ENCODE measurements at regions not wholly inside any gene's neighbourhood (a gene's known extent, or its start where the extent isn't known, plus 50 kb on each side); places are given as distances from the start of the nearest gene placed in this dataset.

- DNase-seq (no peak), ATAC-seq (ENCODE audit: low read depth) (no peak)
- H3K27me3 Mint-ChIP-seq = peaks cover 10% of the 10 kb centered on the region
- ChIA-PET POLR2A (no interaction called here), CTCF (no interaction called here)
- H3K4me3 Mint-ChIP-seq = no peak overlapping the region
- TF ChIP-seq CTCF (IDR thresholded peaks at IDR 0.05) = no peak
- H3K9me3 Mint-ChIP-seq = peaks cover 3% of the 10 kb centered on the region
- intact Hi-C loops (cut with micrococcal nuclease) = no loop called here
- no peaks in the 10 kb centered on the region for H3K36me3 Mint-ChIP-seq (ENCODE audit: low read depth)
- H3K4me1 Mint-ChIP-seq = no peaks in the 10 kb centered on the region
- H3K27ac Mint-ChIP-seq = no peak overlapping the region
Measured at GRCh38 chr2:841036-841435, 109.6 kb upstream of the SNTG2 start.

GRCh38 chr2:834233-834632, 116.4 kb upstream of the SNTG2 start:
- DNase-seq (no peak), ATAC-seq (ENCODE audit: low read depth) (no peak)
- Mint-ChIP-seq H3K4me1 (no peaks in the 10 kb centered on the region), H3K4me3 (no peak overlapping the region), H3K9me3 (no peaks in the 10 kb centered on the region), H3K36me3 (ENCODE audit: low read depth) (no peaks in the 10 kb centered on the region), H3K27me3 (peaks cover 21% of the 10 kb centered on the region), H3K27ac (no peak overlapping the region)
- intact Hi-C loops (cut with micrococcal nuclease) = no loop called here
- POLR2A ChIA-PET = no interaction called here
- no peak for TF ChIP-seq CTCF (IDR thresholded peaks at IDR 0.05)
- CTCF ChIA-PET = no interaction called here

- no peak overlapping the region for H3K4me3 Mint-ChIP-seq
- H3K27ac Mint-ChIP-seq = no peak overlapping the region
- no peaks in the 10 kb centered on the region for H3K4me1 Mint-ChIP-seq
- H3K27me3 Mint-ChIP-seq = peaks cover 17% of the 10 kb centered on the region
- H3K9me3 Mint-ChIP-seq = no peaks in the 10 kb centered on the region
- ChIA-PET POLR2A (no interaction called here), CTCF (no interaction called here)
- intact Hi-C loops (cut with micrococcal nuclease) = no loop called here
- H3K36me3 Mint-ChIP-seq (ENCODE audit: low read depth) = no peaks in the 10 kb centered on the region
- ATAC-seq (ENCODE audit: low read depth) = no peak
- no peak for TF ChIP-seq CTCF (IDR thresholded peaks at IDR 0.05)
- no peak for DNase-seq
Measured at GRCh38 chr2:833180-833579, 117.5 kb upstream of the SNTG2 start.

GRCh38 chr2:832635-833034, 118.0 kb upstream of the SNTG2 start:
- Mint-ChIP-seq H3K4me1 (no peaks in the 10 kb centered on the region), H3K27ac (no peak overlapping the region), H3K36me3 (ENCODE audit: low read depth) (no peaks in the 10 kb centered on the region), H3K9me3 (no peaks in the 10 kb centered on the region), H3K27me3 (peaks cover 13% of the 10 kb centered on the region), H3K4me3 (no peak overlapping the region)
- no peak for DNase-seq
- ChIA-PET POLR2A (no interaction called here), CTCF (no interaction called here)
- no peak for TF ChIP-seq CTCF (IDR thresholded peaks at IDR 0.05)
- intact Hi-C loops (cut with micrococcal nuclease) = no loop called here
- no peak for ATAC-seq (ENCODE audit: low read depth)

- CTCF ChIA-PET = no interaction called here
- Mint-ChIP-seq H3K4me3 (no peak overlapping the region), H3K27me3 (peaks cover 13% of the 10 kb centered on the region), H3K36me3 (ENCODE audit: low read depth) (no peaks in the 10 kb centered on the region), H3K4me1 (no peaks in the 10 kb centered on the region), H3K9me3 (no peaks in the 10 kb centered on the region), H3K27ac (no peak overlapping the region)
- no peak for DNase-seq
- POLR2A ChIA-PET = no interaction called here
- no peak for ATAC-seq (ENCODE audit: low read depth)
- intact Hi-C loops (cut with micrococcal nuclease) = no loop called here
- no peak for TF ChIP-seq CTCF (IDR thresholded peaks at IDR 0.05)
Measured at GRCh38 chr2:831622-832021, 119.0 kb upstream of the SNTG2 start.

Measured in activated B cell treated with CpG ODN at 0.5 μM for 24 hours (primary cell).